Endothelial cell of umbilical vein (primary cell): ENCODE measurements at regions not wholly inside any gene's neighbourhood (a gene's known extent, or its start where the extent isn't known, plus 50 kb on each side); places are given as distances from the start of the nearest gene placed in this dataset.

ENCODE experiments used
- CTCF ChIP-seq, 2 donors: IDR thresholded peaks; 1 replicate in 1 of 2; 2 replicates in 1 of 2; pipeline ENCODE4 v1.5.1; 2011; ENCODE audit warnings: low read length in 2 of 2, mild to moderate bottlenecking in 2 of 2, moderate library complexity in 2 of 2, control low read depth in 1 of 2, inconsistent platforms in 1 of 2, low read depth in 1 of 2; ENCODE audit not compliant: insufficient read depth in 1 of 2; ENCODE audit errors: extremely low read depth in 1 of 2
- EZH2 ChIP-seq: IDR thresholded peaks from 2 replicates; pipeline ENCODE4 v1.6.1; 2012; ENCODE audit warnings: borderline replicate concordance, low read depth, mild to moderate bottlenecking, moderate library complexity, low read length, inconsistent platforms; ENCODE audit not compliant: severe bottlenecking
- MAX ChIP-seq: IDR thresholded peaks from 2 replicates; pipeline ENCODE4 v1.6.1; 2011; ENCODE audit not compliant: insufficient read depth, insufficient read length
- MYC ChIP-seq: IDR thresholded peaks from one replicate; pipeline ENCODE4 v1.6.1; 2011; ENCODE audit warnings: mild to moderate bottlenecking, low read depth, low read length
- POLR2A ChIP-seq: IDR thresholded peaks from 2 replicates; pipeline ENCODE4 v1.6.1; 2012; ENCODE audit warnings: low read depth, mild to moderate bottlenecking, control low read depth, low read length
- POLR2AphosphoS5 ChIP-seq: IDR thresholded peaks from 2 replicates; pipeline ENCODE4 v1.6.1; 2012; ENCODE audit warnings: low read depth, mild to moderate bottlenecking, control low read depth, low read length, moderate library complexity; ENCODE audit not compliant: insufficient read depth

GRCh38 chr3:159244933-159245332, 443.1 kb downstream of the MFSD1 start:
- no peak for TF ChIP-seq POLR2AphosphoS5
- TF ChIP-seq EZH2 = no peak
- no peak for TF ChIP-seq CTCF (IDR thresholded peaks at IDR 0.05; ENCODE audit: extremely low read depth in 1 of 2, insufficient read depth in 1 of 2, low read depth in 1 of 2, low read length in 2 of 2)
- no peak for TF ChIP-seq MAX
- no peak for TF ChIP-seq POLR2A
- no peak for TF ChIP-seq MYC
